Astrocyte (in vitro differentiated cells and primary cell): ENCODE measurements at regions not wholly inside any gene's neighbourhood (a gene's known extent, or its start where the extent isn't known, plus 50 kb on each side); places are given as distances from the start of the nearest gene placed in this dataset.
"Not testable (repeated sequence)": the region's sequence is repeated elsewhere in the genome, so short reads cannot be mapped to it uniquely, and the experiment has no call there.

ENCODE experiments used
- DNase-seq: peaks from one replicate; pipeline ENCODE4 v3.0.0-alpha.2; 2010; ENCODE audit warnings: low read depth
- FAIRE-seq: peaks from 2 replicates; lab custom pipeline; 2011; peaks lifted over from hg19 to GRCh38; lab: Jason Lieb, UNC
- H2AFZ ChIP-seq: 2 replicates; pipeline ENCODE4 v1.6.0; 2012; ENCODE audit warnings: low read depth, low read length, inconsistent platforms
- H3K27ac ChIP-seq: 2 replicates; pipeline ENCODE4 v1.5.1; 2011; ENCODE audit warnings: low read depth, low read length, inconsistent platforms
- H3K27me3 ChIP-seq: 2 replicates; pipeline ENCODE4 v1.6.0; 2011; ENCODE audit warnings: low read length, inconsistent platforms; ENCODE audit not compliant: insufficient read depth
- H3K36me3 ChIP-seq: 2 replicates; pipeline ENCODE4 v1.5.1; 2011; ENCODE audit warnings: low read length, inconsistent platforms; ENCODE audit not compliant: insufficient read depth
- H3K4me1 ChIP-seq: 2 replicates; pipeline ENCODE4 v1.5.1; 2011; ENCODE audit warnings: low read length, inconsistent platforms; ENCODE audit not compliant: insufficient read depth
- H3K4me2 ChIP-seq: 2 replicates; pipeline ENCODE4 v1.6.0; 2012; ENCODE audit warnings: low read length, inconsistent platforms
- H3K4me3 ChIP-seq: 2 replicates; pipeline ENCODE4 v1.5.1; 2011; ENCODE audit warnings: low read depth, mild to moderate bottlenecking, low read length, inconsistent platforms; ENCODE audit not compliant: insufficient read depth
- H3K79me2 ChIP-seq: 2 replicates; pipeline ENCODE4 v1.6.0; 2012; ENCODE audit warnings: mild to moderate bottlenecking, low read length, inconsistent platforms; ENCODE audit not compliant: insufficient read depth
- H3K9ac ChIP-seq: 2 replicates; pipeline ENCODE4 v1.6.0; 2012; ENCODE audit warnings: mild to moderate bottlenecking, low read length, inconsistent platforms
- H3K9me3 ChIP-seq: 2 replicates; pipeline ENCODE4 v1.5.1; 2012; ENCODE audit warnings: low read depth, mild to moderate bottlenecking, low read length, inconsistent platforms; ENCODE audit not compliant: insufficient read depth
- H4K20me1 ChIP-seq: 2 replicates; pipeline ENCODE4 v1.6.0; 2012; ENCODE audit warnings: low read length, inconsistent platforms; ENCODE audit not compliant: insufficient read depth
- H3K27ac Mint-ChIP-seq: one replicate; pipeline ENCODE4 v1.8.0; 2021; ENCODE audit warnings: mild to moderate bottlenecking, mixed read lengths; ENCODE audit not compliant: unreplicated experiment
- H3K27me3 Mint-ChIP-seq: one replicate; pipeline ENCODE4 v1.8.0; 2021; ENCODE audit warnings: low read depth, mixed read lengths; ENCODE audit not compliant: unreplicated experiment
- H3K36me3 Mint-ChIP-seq: one replicate; pipeline ENCODE4 v1.8.0; 2021; ENCODE audit warnings: low read depth, mixed read lengths; ENCODE audit not compliant: unreplicated experiment
- H3K4me1 Mint-ChIP-seq: one replicate; pipeline ENCODE4 v1.8.0; 2021; ENCODE audit warnings: low read depth, mixed read lengths; ENCODE audit not compliant: unreplicated experiment
- H3K4me3 Mint-ChIP-seq: one replicate; pipeline ENCODE4 v1.8.0; 2021; ENCODE audit warnings: mild to moderate bottlenecking, moderate library complexity, mixed read lengths; ENCODE audit not compliant: unreplicated experiment
- H3K9me3 Mint-ChIP-seq: one replicate; pipeline ENCODE4 v1.8.0; 2021; ENCODE audit warnings: mild to moderate bottlenecking, mixed read lengths; ENCODE audit not compliant: unreplicated experiment
- EZH2 ChIP-seq: IDR thresholded peaks from 2 replicates; pipeline ENCODE4 v1.6.1; 2012; ENCODE audit warnings: mild to moderate bottlenecking, low read length, inconsistent platforms; ENCODE audit not compliant: insufficient read depth
- TF ChIP-seq, protein P1 (sequence below): IDR thresholded peaks from 2 replicates; pipeline ENCODE4 v1.5.1; 2011; ENCODE audit warnings: low read depth, mild to moderate bottlenecking, inconsistent platforms, low read length, moderate library complexity; ENCODE audit not compliant: insufficient read depth

DNA sequence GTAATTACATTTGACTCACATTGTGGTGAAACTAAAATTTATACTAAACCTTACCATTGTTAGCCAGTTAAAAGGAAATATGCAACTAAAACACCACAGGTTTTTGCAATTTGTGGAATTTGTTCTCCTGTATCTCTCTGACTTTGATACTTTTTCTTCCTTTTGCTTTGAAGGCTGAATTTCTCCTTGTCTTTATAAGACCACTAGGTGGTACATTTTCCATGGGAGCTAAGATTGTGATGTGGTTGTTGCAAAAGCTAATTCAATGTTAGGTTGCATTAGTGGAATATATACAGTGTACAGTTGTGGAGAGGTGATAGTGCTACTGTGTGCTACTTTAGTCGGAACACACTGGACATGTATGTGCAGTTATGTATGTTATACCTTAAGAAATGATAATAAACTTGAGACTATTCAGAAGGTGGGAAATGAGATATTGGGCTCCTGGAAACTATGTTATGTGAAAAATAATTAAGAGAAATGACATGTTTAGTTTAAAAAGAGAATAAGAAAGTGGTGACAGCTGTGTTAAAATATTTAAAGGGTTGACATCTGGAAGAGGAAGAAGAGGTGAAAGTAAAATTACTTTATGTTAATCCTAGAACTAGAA lies 70.3 kb downstream of the ARL9 start:
- Mint-ChIP-seq H3K27ac (no peak overlapping the region), H3K4me1 (peaks cover 6% of the 10 kb centered on the region)

DNA sequence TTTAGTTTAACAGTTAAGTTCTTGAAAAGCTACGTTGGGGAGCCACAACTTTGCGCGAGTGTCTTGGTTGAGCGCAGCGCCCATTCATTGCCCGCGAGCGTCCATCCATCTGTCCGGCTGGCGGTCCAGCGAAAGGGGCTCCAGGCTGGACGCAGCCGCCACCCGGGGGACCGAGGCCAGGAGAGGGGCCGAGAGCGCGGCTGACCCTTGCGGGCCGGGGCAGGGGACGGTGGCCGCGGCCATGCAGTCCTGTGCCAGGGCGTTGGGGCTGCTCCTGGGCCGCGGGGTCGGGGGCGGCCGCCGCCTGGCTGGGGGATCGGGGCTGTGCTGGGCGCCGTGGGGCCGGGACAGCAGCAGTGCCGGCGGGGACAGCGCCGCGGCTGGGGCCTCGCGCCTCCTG lies 86.8 kb downstream of the ARL9 start:
- not testable (repeated sequence) for DNase-seq, H3K27ac ChIP-seq, H3K36me3 Mint-ChIP-seq, H3K4me2 ChIP-seq, H3K4me1 Mint-ChIP-seq, H3K9ac ChIP-seq, H3K27ac Mint-ChIP-seq, H3K4me1 ChIP-seq, H3K9me3 ChIP-seq, H3K79me2 ChIP-seq, H3K27me3 ChIP-seq, H3K36me3 ChIP-seq, H3K4me3 ChIP-seq, H3K4me3 Mint-ChIP-seq, H4K20me1 ChIP-seq, FAIRE-seq, H2AFZ ChIP-seq
- Mint-ChIP-seq H3K27me3 (peaks cover 17% of the 10 kb centered on the region), H3K9me3 (peaks cover 18% of the 10 kb centered on the region)

More for the DNA sequence above, 70.3 kb downstream of the ARL9 start:
- FAIRE-seq (peak; percentile 45), DNase-seq (peak; percentile 24)
- H2AFZ ChIP-seq: no peak overlapping the region
- no peaks in the 10 kb centered on the region for H3K79me2 ChIP-seq
- H3K4me2 ChIP-seq: no peak overlapping the region
- H3K27ac ChIP-seq: no peak overlapping the region
- H4K20me1 ChIP-seq: no peaks in the 10 kb centered on the region
- H3K4me1 ChIP-seq: no peaks in the 10 kb centered on the region
- H3K27me3 ChIP-seq: no peaks in the 10 kb centered on the region
- H3K4me3 ChIP-seq: no peak overlapping the region
- no peaks in the 10 kb centered on the region for H3K36me3 ChIP-seq
- H3K9me3 ChIP-seq: no peaks in the 10 kb centered on the region
- no peaks in the 10 kb centered on the region for H3K36me3 Mint-ChIP-seq
- peaks cover 1% of the 10 kb centered on the region for H3K27me3 Mint-ChIP-seq
- no peak overlapping the region for H3K9ac ChIP-seq
- no peaks in the 10 kb centered on the region for H3K9me3 Mint-ChIP-seq
- no peak overlapping the region for H3K4me3 Mint-ChIP-seq
- TF ChIP-seq, protein P1, sequence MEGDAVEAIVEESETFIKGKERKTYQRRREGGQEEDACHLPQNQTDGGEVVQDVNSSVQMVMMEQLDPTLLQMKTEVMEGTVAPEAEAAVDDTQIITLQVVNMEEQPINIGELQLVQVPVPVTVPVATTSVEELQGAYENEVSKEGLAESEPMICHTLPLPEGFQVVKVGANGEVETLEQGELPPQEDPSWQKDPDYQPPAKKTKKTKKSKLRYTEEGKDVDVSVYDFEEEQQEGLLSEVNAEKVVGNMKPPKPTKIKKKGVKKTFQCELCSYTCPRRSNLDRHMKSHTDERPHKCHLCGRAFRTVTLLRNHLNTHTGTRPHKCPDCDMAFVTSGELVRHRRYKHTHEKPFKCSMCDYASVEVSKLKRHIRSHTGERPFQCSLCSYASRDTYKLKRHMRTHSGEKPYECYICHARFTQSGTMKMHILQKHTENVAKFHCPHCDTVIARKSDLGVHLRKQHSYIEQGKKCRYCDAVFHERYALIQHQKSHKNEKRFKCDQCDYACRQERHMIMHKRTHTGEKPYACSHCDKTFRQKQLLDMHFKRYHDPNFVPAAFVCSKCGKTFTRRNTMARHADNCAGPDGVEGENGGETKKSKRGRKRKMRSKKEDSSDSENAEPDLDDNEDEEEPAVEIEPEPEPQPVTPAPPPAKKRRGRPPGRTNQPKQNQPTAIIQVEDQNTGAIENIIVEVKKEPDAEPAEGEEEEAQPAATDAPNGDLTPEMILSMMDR: peak; percentile 53
- TF ChIP-seq EZH2: no peak
